Lower leg skin (tissue), 3 donors: ENCODE measurements at regions not wholly inside any gene's neighbourhood (a gene's known extent, or its start where the extent isn't known, plus 50 kb on each side); places are given as distances from the start of the nearest gene placed in this dataset.

Source experiments
- CTCF ChIP-seq, 3 donors: fragments of 450-650 bp; IDR thresholded peaks; one replicate each; pipeline ENCODE4 v1.5.1; 2016; ENCODE audit warnings: antibody characterized with exemption in 3 of 3, mild to moderate bottlenecking in 3 of 3, moderate library complexity in 2 of 3
- POLR2A ChIP-seq, 2 donors: fragments of 450-650 bp; IDR thresholded peaks; one replicate each; pipeline ENCODE4 v1.6.1; 2016 to 2017; ENCODE audit warnings: antibody characterized with exemption in 2 of 2, mild to moderate bottlenecking in 1 of 2, moderate library complexity in 1 of 2

GRCh38 chr1:193472838-193473398 lies 286.5 kb upstream of the B3GALT2 start:
- no peak for TF ChIP-seq CTCF (IDR thresholded peaks at IDR 0.05)
- no peak for TF ChIP-seq POLR2A (IDR thresholded peaks at IDR 0.05)
